ENCODE measurements at regions not wholly inside any gene's neighbourhood (a gene's known extent, or its start where the extent isn't known, plus 50 kb on each side); places are given as distances from the start of the nearest gene placed in this dataset.

GRCh38 chr1:183732236-183732880 is 72.6 kb upstream of the RGL1 start:
- Histone ChIP-seq H3K4me3 (ENCODE audit: low read length in 3 of 3) (no peak overlapping the region), H3K27ac (ENCODE audit: low read depth, low read length) (no peak overlapping the region), H3K4me1 (ENCODE audit: control insufficient read depth in 3 of 3, insufficient read depth in 3 of 3, low read length in 3 of 3) (peaks cover 0 to 5% (median 0%) of the 10 kb centered on the region in 3 donors), H3K9me3 (ENCODE audit: control insufficient read depth in 3 of 3, low read length in 3 of 3) (no peaks in the 10 kb centered on the region), H3K9ac (ENCODE audit: low read depth in 1 of 3, low read length in 3 of 3) (no peak overlapping the region), H3K36me3 (ENCODE audit: control insufficient read depth in 3 of 3, insufficient read depth in 3 of 3, low read length in 3 of 3) (no peaks in the 10 kb centered on the region), H3K27me3 (ENCODE audit: control insufficient read depth in 3 of 3, insufficient read depth in 3 of 3, low read length in 3 of 3) (no peaks in the 10 kb centered on the region)

GRCh38 chr1:183730886-183731573 is 73.9 kb upstream of the RGL1 start:
- Histone ChIP-seq H3K4me3 (ENCODE audit: low read length in 3 of 3) (no peak overlapping the region), H3K9me3 (ENCODE audit: control insufficient read depth in 3 of 3, low read length in 3 of 3) (no peaks in the 10 kb centered on the region), H3K9ac (ENCODE audit: low read depth in 1 of 3, low read length in 3 of 3) (no peak overlapping the region), H3K27me3 (ENCODE audit: control insufficient read depth in 3 of 3, insufficient read depth in 3 of 3, low read length in 3 of 3) (no peaks in the 10 kb centered on the region), H3K36me3 (ENCODE audit: control insufficient read depth in 3 of 3, insufficient read depth in 3 of 3, low read length in 3 of 3) (no peaks in the 10 kb centered on the region), H3K27ac (ENCODE audit: low read depth, low read length) (no peak overlapping the region), H3K4me1 (ENCODE audit: control insufficient read depth in 3 of 3, insufficient read depth in 3 of 3, low read length in 3 of 3) (peaks cover 0 to 5% (median 0%) of the 10 kb centered on the region in 3 donors)

- H3K4me3 ChIP-seq (ENCODE audit: low read length in 3 of 3): no peak overlapping the region
- no peaks in the 10 kb centered on the region for H3K36me3 ChIP-seq (ENCODE audit: control insufficient read depth in 3 of 3, insufficient read depth in 3 of 3, low read length in 3 of 3)
- no peak overlapping the region for H3K27ac ChIP-seq (ENCODE audit: low read depth, low read length)
- no peaks in the 10 kb centered on the region for H3K9me3 ChIP-seq (ENCODE audit: control insufficient read depth in 3 of 3, low read length in 3 of 3)
- no peak overlapping the region for H3K9ac ChIP-seq (ENCODE audit: low read depth in 1 of 3, low read length in 3 of 3)
- H3K4me1 ChIP-seq (ENCODE audit: control insufficient read depth in 3 of 3, insufficient read depth in 3 of 3, low read length in 3 of 3): peaks cover 0 to 5% (median 0%) of the 10 kb centered on the region in 3 donors
- no peaks in the 10 kb centered on the region for H3K27me3 ChIP-seq (ENCODE audit: control insufficient read depth in 3 of 3, insufficient read depth in 3 of 3, low read length in 3 of 3)
Observed at GRCh38 chr1:183730107-183730724, 74.7 kb upstream of the RGL1 start.

GRCh38 chr1:183726825-183727224 is 73.7 kb upstream of the APOBEC4 start:
- Histone ChIP-seq H3K27me3 (ENCODE audit: control insufficient read depth in 3 of 3, insufficient read depth in 3 of 3, low read length in 3 of 3) (no peaks in the 10 kb centered on the region), H3K36me3 (ENCODE audit: control insufficient read depth in 3 of 3, insufficient read depth in 3 of 3, low read length in 3 of 3) (no peaks in the 10 kb centered on the region), H3K4me3 (ENCODE audit: low read length in 3 of 3) (no peak overlapping the region), H3K9ac (ENCODE audit: low read depth in 1 of 3, low read length in 3 of 3) (no peak overlapping the region), H3K4me1 (ENCODE audit: control insufficient read depth in 3 of 3, insufficient read depth in 3 of 3, low read length in 3 of 3) (no peaks in the 10 kb centered on the region), H3K9me3 (ENCODE audit: control insufficient read depth in 3 of 3, low read length in 3 of 3) (no peaks in the 10 kb centered on the region), H3K27ac (ENCODE audit: low read depth, low read length) (no peak overlapping the region)

GRCh38 chr1:183724350-183725042 is 71.4 kb upstream of the APOBEC4 start:
- no peak overlapping the region for H3K9ac ChIP-seq (ENCODE audit: low read depth in 1 of 3, low read length in 3 of 3)

GRCh38 chr1:183723571-183723970 is 70.5 kb upstream of the APOBEC4 start:
- Histone ChIP-seq H3K36me3 (ENCODE audit: control insufficient read depth in 3 of 3, insufficient read depth in 3 of 3, low read length in 3 of 3) (no peaks in the 10 kb centered on the region), H3K9ac (ENCODE audit: low read depth in 1 of 3, low read length in 3 of 3) (no peak overlapping the region), H3K27ac (ENCODE audit: low read depth, low read length) (no peak overlapping the region), H3K4me3 (ENCODE audit: low read length in 3 of 3) (no peak overlapping the region), H3K4me1 (ENCODE audit: control insufficient read depth in 3 of 3, insufficient read depth in 3 of 3, low read length in 3 of 3) (no peaks in the 10 kb centered on the region), H3K9me3 (ENCODE audit: control insufficient read depth in 3 of 3, low read length in 3 of 3) (no peaks in the 10 kb centered on the region), H3K27me3 (ENCODE audit: control insufficient read depth in 3 of 3, insufficient read depth in 3 of 3, low read length in 3 of 3) (no peaks in the 10 kb centered on the region)

More at GRCh38 chr1:183724350-183725042, 71.4 kb upstream of the APOBEC4 start:
- Histone ChIP-seq H3K27me3 (ENCODE audit: control insufficient read depth in 3 of 3, insufficient read depth in 3 of 3, low read length in 3 of 3) (no peaks in the 10 kb centered on the region), H3K9me3 (ENCODE audit: control insufficient read depth in 3 of 3, low read length in 3 of 3) (no peaks in the 10 kb centered on the region), H3K4me1 (ENCODE audit: control insufficient read depth in 3 of 3, insufficient read depth in 3 of 3, low read length in 3 of 3) (no peaks in the 10 kb centered on the region), H3K27ac (ENCODE audit: low read depth, low read length) (no peak overlapping the region), H3K36me3 (ENCODE audit: control insufficient read depth in 3 of 3, insufficient read depth in 3 of 3, low read length in 3 of 3) (no peaks in the 10 kb centered on the region), H3K4me3 (ENCODE audit: low read length in 3 of 3) (no peak overlapping the region)

- Histone ChIP-seq H3K36me3 (ENCODE audit: control insufficient read depth in 3 of 3, insufficient read depth in 3 of 3, low read length in 3 of 3) (no peaks in the 10 kb centered on the region), H3K9me3 (ENCODE audit: control insufficient read depth in 3 of 3, low read length in 3 of 3) (no peaks in the 10 kb centered on the region), H3K4me3 (ENCODE audit: low read length in 3 of 3) (no peak overlapping the region), H3K4me1 (ENCODE audit: control insufficient read depth in 3 of 3, insufficient read depth in 3 of 3, low read length in 3 of 3) (no peaks in the 10 kb centered on the region), H3K9ac (ENCODE audit: low read depth in 1 of 3, low read length in 3 of 3) (no peak overlapping the region), H3K27ac (ENCODE audit: low read depth, low read length) (no peak overlapping the region), H3K27me3 (ENCODE audit: control insufficient read depth in 3 of 3, insufficient read depth in 3 of 3, low read length in 3 of 3) (no peaks in the 10 kb centered on the region)
Observed at GRCh38 chr1:183721041-183721440, 67.9 kb upstream of the APOBEC4 start.

- H3K4me3 ChIP-seq (ENCODE audit: low read length in 3 of 3): no peak overlapping the region
- no peaks in the 10 kb centered on the region for H3K36me3 ChIP-seq (ENCODE audit: control insufficient read depth in 3 of 3, insufficient read depth in 3 of 3, low read length in 3 of 3)
- no peaks in the 10 kb centered on the region for H3K27me3 ChIP-seq (ENCODE audit: control insufficient read depth in 3 of 3, insufficient read depth in 3 of 3, low read length in 3 of 3)
- H3K4me1 ChIP-seq (ENCODE audit: control insufficient read depth in 3 of 3, insufficient read depth in 3 of 3, low read length in 3 of 3): no peaks in the 10 kb centered on the region
- no peak overlapping the region for H3K27ac ChIP-seq (ENCODE audit: low read depth, low read length)
- no peaks in the 10 kb centered on the region for H3K9me3 ChIP-seq (ENCODE audit: control insufficient read depth in 3 of 3, low read length in 3 of 3)
- no peak overlapping the region for H3K9ac ChIP-seq (ENCODE audit: low read depth in 1 of 3, low read length in 3 of 3)
Observed at GRCh38 chr1:183720028-183720427, 66.9 kb upstream of the APOBEC4 start.

- Histone ChIP-seq H3K36me3 (ENCODE audit: control insufficient read depth in 3 of 3, insufficient read depth in 3 of 3, low read length in 3 of 3) (no peaks in the 10 kb centered on the region), H3K9me3 (ENCODE audit: control insufficient read depth in 3 of 3, low read length in 3 of 3) (no peaks in the 10 kb centered on the region), H3K27me3 (ENCODE audit: control insufficient read depth in 3 of 3, insufficient read depth in 3 of 3, low read length in 3 of 3) (no peaks in the 10 kb centered on the region), H3K4me1 (ENCODE audit: control insufficient read depth in 3 of 3, insufficient read depth in 3 of 3, low read length in 3 of 3) (no peaks in the 10 kb centered on the region), H3K4me3 (ENCODE audit: low read length in 3 of 3) (no peak overlapping the region), H3K27ac (ENCODE audit: low read depth, low read length) (no peak overlapping the region), H3K9ac (ENCODE audit: low read depth in 1 of 3, low read length in 3 of 3) (no peak overlapping the region)
Observed at GRCh38 chr1:183719289-183719688, 66.2 kb upstream of the APOBEC4 start.

- Histone ChIP-seq H3K27ac (ENCODE audit: low read depth, low read length) (no peak overlapping the region), H3K4me1 (ENCODE audit: control insufficient read depth in 3 of 3, insufficient read depth in 3 of 3, low read length in 3 of 3) (no peaks in the 10 kb centered on the region), H3K9ac (ENCODE audit: low read depth in 1 of 3, low read length in 3 of 3) (no peak overlapping the region), H3K9me3 (ENCODE audit: control insufficient read depth in 3 of 3, low read length in 3 of 3) (no peaks in the 10 kb centered on the region), H3K27me3 (ENCODE audit: control insufficient read depth in 3 of 3, insufficient read depth in 3 of 3, low read length in 3 of 3) (no peaks in the 10 kb centered on the region), H3K4me3 (ENCODE audit: low read length in 3 of 3) (no peak overlapping the region), H3K36me3 (ENCODE audit: control insufficient read depth in 3 of 3, insufficient read depth in 3 of 3, low read length in 3 of 3) (no peaks in the 10 kb centered on the region)
Observed at GRCh38 chr1:183716286-183716685, 63.2 kb upstream of the APOBEC4 start.

All from skeletal muscle tissue (tissue), 3 donors.